ENCODE measurements at regions not wholly inside any gene's neighbourhood (a gene's known extent, or its start where the extent isn't known, plus 50 kb on each side); places are given as distances from the start of the nearest gene placed in this dataset.

GRCh38 chr3:148217317-148217716 lies 480.4 kb upstream of the AGTR1 start:
- Histone ChIP-seq H3K4me2 (ENCODE audit: low read depth, low read length) (no peak overlapping the region), H2AK9ac (replicated peaks; ENCODE audit: low read depth, low read length, poor library complexity) (no peak overlapping the region), H2BK20ac (ENCODE audit: low read depth, low read length) (no peak overlapping the region), H3K56ac (ENCODE audit: extremely low read depth, insufficient read depth, low read length) (no peak overlapping the region), H3K79me1 (ENCODE audit: low read depth in 1 of 2, low read length in 2 of 2) (no peaks in the 10 kb centered on the region), H3K27ac (ENCODE audit: insufficient read depth, low read length) (no peak overlapping the region), H4K91ac (ENCODE audit: insufficient read depth, low read depth, low read length) (no peak overlapping the region), H4K20me1 (ENCODE audit: insufficient read depth, low read length) (no peaks in the 10 kb centered on the region), H4K8ac (ENCODE audit: low read depth in 2 of 2, low read length in 2 of 2) (no peak overlapping the region), H3K9ac (ENCODE audit: low read depth, low read length) (no peak overlapping the region), H3K36me3 (ENCODE audit: control insufficient read depth, insufficient read depth, low read length) (no peaks in the 10 kb centered on the region), H3K18ac (ENCODE audit: low read depth, low read length) (no peak overlapping the region), H3K9me1 (ENCODE audit: insufficient read depth, low read length) (no peaks in the 10 kb centered on the region), H3K4me1 (ENCODE audit: control insufficient read depth, insufficient read depth, low read length) (no peaks in the 10 kb centered on the region), H2BK5ac (ENCODE audit: low read depth, low read length, poor library complexity, severe bottlenecking) (no peak overlapping the region), H2AK5ac (ENCODE audit: low read depth, low read length) (no peak overlapping the region), H3K14ac (replicated peaks; ENCODE audit: low read depth, low read length) (no peak overlapping the region), H2BK15ac (ENCODE audit: low read depth, low read length) (no peak overlapping the region), H3K23ac (ENCODE audit: low read depth, low read length) (no peak overlapping the region), H4K5ac (ENCODE audit: low read depth, low read length) (no peak overlapping the region), H3K4ac (ENCODE audit: low read depth, low read length) (no peak overlapping the region), H3K27me3 (ENCODE audit: control insufficient read depth, insufficient read depth, low read length) (no peaks in the 10 kb centered on the region), H3K9me3 (ENCODE audit: control insufficient read depth, insufficient read depth, low read length) (no peaks in the 10 kb centered on the region), H2AFZ (replicated peaks; ENCODE audit: low read length, poor library complexity) (no peak overlapping the region), H2BK120ac (ENCODE audit: low read depth, low read length) (no peak overlapping the region), H3K4me3 (ENCODE audit: insufficient read depth, low read depth, low read length) (no peak overlapping the region)
- ATAC-seq (ENCODE audit: low read depth) = no peak
- dilution Hi-C loops (cut with HindIII; ENCODE audit: low sequenced_read_pairs, unreplicated experiment) = no loop called here
- intact Hi-C loops (cut with micrococcal nuclease) = no loop called here
- TF ChIP-seq POLR2A (IDR thresholded peaks at IDR 0.05; ENCODE audit: low read depth, low read length) (no peak), SMC3 (IDR thresholded peaks at IDR 0.05; ENCODE audit: low read depth, low read length) (no peak)
- BruUV-seq (replicated peaks) = no TSS peak
- DNase-seq = no peak
- CTCF ChIA-PET = no interaction called here
- WGBS, 2 experiments (ENCODE audit: extremely low coverage in 2 of 2, insufficient read length in 1 of 2) = no CpG with 5 or more reads among the region's 3 CpGs
- POLR2A ChIA-PET (ENCODE audit: unreplicated experiment) = interaction anchor here (0.5 kb wide), 1 partner anchor 1571 kb away, joined by 3 read pairs; no protein-coding TSS in a partner anchor
- in situ Hi-C loops (cut with MboI; ENCODE audit: low sequenced_read_pairs) = no loop called here

All from IMR-90 (cell line).